ENCODE measurements at regions not wholly inside any gene's neighbourhood (a gene's known extent, or its start where the extent isn't known, plus 50 kb on each side); places are given as distances from the start of the nearest gene placed in this dataset.

DNA sequence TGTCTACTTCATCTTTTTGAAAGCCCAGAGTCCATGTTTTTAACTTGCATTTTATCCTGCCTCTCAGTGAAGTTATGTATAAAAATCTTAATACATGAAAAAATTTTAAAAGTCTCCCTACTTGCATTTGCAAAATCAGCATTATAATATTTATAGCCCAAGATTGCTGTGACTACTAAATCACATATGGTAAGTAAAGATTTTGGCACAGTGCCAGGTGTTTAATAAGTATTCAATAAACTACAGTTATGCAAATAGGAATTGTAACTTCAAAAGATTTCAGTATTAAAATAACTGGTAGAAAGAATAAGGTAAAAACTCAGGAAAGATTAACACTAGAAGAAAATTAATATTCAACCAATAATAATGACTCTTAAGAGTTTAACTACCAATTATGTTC is 641.7 kb downstream of the LRRIQ3 start:
- Histone ChIP-seq H3K4me3 (no peak overlapping the region), H3K27ac (no peak overlapping the region), H3K36me3 (replicated peaks in 1 of 2) (no peaks in the 10 kb centered on the region), H3K4me1 (replicated peaks in 1 of 2) (no peaks in the 10 kb centered on the region), H3K27me3 (no peaks in the 10 kb centered on the region), H3K9me3 (replicated peaks in 1 of 3) (peaks cover 0 to 3% (median 0%) of the 10 kb centered on the region in 3 donors)
- intact Hi-C loops (cut with DNase I) = no loop called here
- no peak for DNase-seq
- TF ChIP-seq POLR2A (IDR thresholded peaks at IDR 0.05) = no peak
- TF ChIP-seq, protein P1, sequence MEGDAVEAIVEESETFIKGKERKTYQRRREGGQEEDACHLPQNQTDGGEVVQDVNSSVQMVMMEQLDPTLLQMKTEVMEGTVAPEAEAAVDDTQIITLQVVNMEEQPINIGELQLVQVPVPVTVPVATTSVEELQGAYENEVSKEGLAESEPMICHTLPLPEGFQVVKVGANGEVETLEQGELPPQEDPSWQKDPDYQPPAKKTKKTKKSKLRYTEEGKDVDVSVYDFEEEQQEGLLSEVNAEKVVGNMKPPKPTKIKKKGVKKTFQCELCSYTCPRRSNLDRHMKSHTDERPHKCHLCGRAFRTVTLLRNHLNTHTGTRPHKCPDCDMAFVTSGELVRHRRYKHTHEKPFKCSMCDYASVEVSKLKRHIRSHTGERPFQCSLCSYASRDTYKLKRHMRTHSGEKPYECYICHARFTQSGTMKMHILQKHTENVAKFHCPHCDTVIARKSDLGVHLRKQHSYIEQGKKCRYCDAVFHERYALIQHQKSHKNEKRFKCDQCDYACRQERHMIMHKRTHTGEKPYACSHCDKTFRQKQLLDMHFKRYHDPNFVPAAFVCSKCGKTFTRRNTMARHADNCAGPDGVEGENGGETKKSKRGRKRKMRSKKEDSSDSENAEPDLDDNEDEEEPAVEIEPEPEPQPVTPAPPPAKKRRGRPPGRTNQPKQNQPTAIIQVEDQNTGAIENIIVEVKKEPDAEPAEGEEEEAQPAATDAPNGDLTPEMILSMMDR (IDR thresholded peaks at IDR 0.05) = no peak

GRCh38 chr1:73537400-73537799 is 660.6 kb downstream of the LRRIQ3 start:
- no peak for TF ChIP-seq POLR2A (IDR thresholded peaks at IDR 0.05)
- TF ChIP-seq, protein P1 (IDR thresholded peaks at IDR 0.05) = no peak
- Histone ChIP-seq H3K4me1 (replicated peaks in 1 of 2) (no peaks in the 10 kb centered on the region), H3K4me3 (no peak overlapping the region), H3K9me3 (replicated peaks in 1 of 3) (no peaks in the 10 kb centered on the region), H3K27me3 (no peaks in the 10 kb centered on the region), H3K36me3 (replicated peaks in 1 of 2) (no peaks in the 10 kb centered on the region), H3K27ac (no peak overlapping the region)
- DNase-seq = no peak
- 75 to 100% (median 92%) methylated on average over 1 of the region's 1 CpG for WGBS, 4 donors
- intact Hi-C loops (cut with DNase I) = no loop called here

DNA sequence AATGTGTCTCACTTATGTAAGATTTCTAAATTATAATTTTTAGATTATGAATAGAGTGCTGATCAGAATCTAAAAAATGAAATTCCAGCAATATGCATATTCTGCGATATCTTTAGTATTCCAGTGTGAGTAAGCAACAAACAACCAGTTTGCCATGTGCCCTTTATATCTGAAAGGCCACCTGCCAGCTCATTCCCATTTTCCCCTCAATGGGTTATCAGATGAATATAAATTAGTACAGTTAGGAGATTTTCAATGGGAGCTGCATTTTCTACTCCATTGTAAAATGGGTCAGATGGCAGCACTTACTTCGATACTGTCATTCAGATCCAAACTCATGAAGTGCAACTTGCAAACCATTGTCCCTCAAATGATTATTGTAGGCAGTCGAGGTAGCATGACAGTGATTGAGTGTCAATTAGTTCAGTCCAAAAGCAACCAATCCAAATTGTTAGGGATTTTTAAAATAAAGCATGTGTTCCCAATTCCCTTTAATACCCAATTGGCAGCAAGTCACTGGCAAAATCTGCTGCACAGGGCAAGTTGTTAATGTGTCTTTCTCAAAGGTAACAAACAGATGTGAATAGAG is 680.3 kb downstream of the LRRIQ3 start:
- no peaks in the 10 kb centered on the region for H3K36me3 ChIP-seq (replicated peaks in 1 of 2)
- H3K4me3 ChIP-seq = no peak overlapping the region
- H3K27ac ChIP-seq = no peak overlapping the region
- TF ChIP-seq, protein P1 (IDR thresholded peaks at IDR 0.05) = no peak
- no peak for DNase-seq
- no peaks in the 10 kb centered on the region for H3K27me3 ChIP-seq
- intact Hi-C loops (cut with DNase I) = no loop called here
- H3K9me3 ChIP-seq (replicated peaks in 1 of 3) = no peaks in the 10 kb centered on the region
- WGBS, 4 donors = 65 to 73% (median 69%) methylated on average over 3 of the region's 3 CpGs
- H3K4me1 ChIP-seq (replicated peaks in 1 of 2) = no peaks in the 10 kb centered on the region

GRCh38 chr1:73516451-73516850 is 681.5 kb downstream of the LRRIQ3 start:
- no peaks in the 10 kb centered on the region for H3K27me3 ChIP-seq
- no peak overlapping the region for H3K27ac ChIP-seq
- no peaks in the 10 kb centered on the region for H3K9me3 ChIP-seq (replicated peaks in 1 of 3)
- 19 to 28% (median 22%) methylated on average over 1 of the region's 1 CpG for WGBS, 4 donors
- no peak overlapping the region for H3K4me3 ChIP-seq
- H3K36me3 ChIP-seq (replicated peaks in 1 of 2) = no peaks in the 10 kb centered on the region
- intact Hi-C loops (cut with DNase I) = no loop called here
- TF ChIP-seq, protein P1 (IDR thresholded peaks at IDR 0.05) = no peak
- TF ChIP-seq POLR2A (IDR thresholded peaks at IDR 0.05) = no peak
- no peak for DNase-seq
- H3K4me1 ChIP-seq (replicated peaks in 1 of 2) = no peaks in the 10 kb centered on the region

Data from adrenal gland (tissue), 9 donors.